Fibroblast of lung (primary cell): ENCODE measurements at regions not wholly inside any gene's neighbourhood (a gene's known extent, or its start where the extent isn't known, plus 50 kb on each side); places are given as distances from the start of the nearest gene placed in this dataset.

Experiments used
- EZH2 ChIP-seq: IDR thresholded peaks from 2 replicates; pipeline ENCODE4 v1.5.1; 2012; ENCODE audit warnings: low read length, control low read depth, mild to moderate bottlenecking; ENCODE audit errors: missing control alignments
- TF ChIP-seq, protein P1 (sequence below), 2 donors: IDR thresholded peaks in 1 of 2; conservative IDR thresholded peaks in 1 of 2; 1 replicate in 1 of 2; 2 replicates in 1 of 2; pipeline ENCODE4 v1.5.1; 2011 to 2012; ENCODE audit warnings: low read length in 2 of 2, control low read depth in 1 of 2, inconsistent platforms in 1 of 2, low read depth in 1 of 2, mild to moderate bottlenecking in 1 of 2

DNA sequence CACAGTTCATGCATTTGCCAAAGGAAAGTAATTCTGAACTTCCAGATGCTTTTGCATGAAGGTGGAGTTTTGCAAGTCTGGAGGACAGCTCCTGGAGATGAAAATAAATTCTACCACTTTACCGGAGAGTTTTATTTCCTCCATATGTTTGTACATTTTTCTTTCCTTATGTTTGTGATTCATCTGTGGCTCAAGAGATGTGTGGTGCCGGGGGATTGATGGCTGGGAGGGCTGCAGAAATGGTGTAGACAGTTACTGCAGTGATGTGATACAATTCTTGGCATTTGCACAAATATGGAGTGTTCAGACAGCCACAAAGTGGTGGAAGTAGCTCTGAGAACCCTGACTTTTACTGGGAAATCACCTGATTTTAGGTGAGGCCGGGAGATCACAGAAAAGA lies 58.5 kb upstream of the ASB17 start:
- TF ChIP-seq, protein P1, sequence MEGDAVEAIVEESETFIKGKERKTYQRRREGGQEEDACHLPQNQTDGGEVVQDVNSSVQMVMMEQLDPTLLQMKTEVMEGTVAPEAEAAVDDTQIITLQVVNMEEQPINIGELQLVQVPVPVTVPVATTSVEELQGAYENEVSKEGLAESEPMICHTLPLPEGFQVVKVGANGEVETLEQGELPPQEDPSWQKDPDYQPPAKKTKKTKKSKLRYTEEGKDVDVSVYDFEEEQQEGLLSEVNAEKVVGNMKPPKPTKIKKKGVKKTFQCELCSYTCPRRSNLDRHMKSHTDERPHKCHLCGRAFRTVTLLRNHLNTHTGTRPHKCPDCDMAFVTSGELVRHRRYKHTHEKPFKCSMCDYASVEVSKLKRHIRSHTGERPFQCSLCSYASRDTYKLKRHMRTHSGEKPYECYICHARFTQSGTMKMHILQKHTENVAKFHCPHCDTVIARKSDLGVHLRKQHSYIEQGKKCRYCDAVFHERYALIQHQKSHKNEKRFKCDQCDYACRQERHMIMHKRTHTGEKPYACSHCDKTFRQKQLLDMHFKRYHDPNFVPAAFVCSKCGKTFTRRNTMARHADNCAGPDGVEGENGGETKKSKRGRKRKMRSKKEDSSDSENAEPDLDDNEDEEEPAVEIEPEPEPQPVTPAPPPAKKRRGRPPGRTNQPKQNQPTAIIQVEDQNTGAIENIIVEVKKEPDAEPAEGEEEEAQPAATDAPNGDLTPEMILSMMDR (conservative IDR thresholded peaks at IDR 0.05 in 1 of 2, IDR thresholded peaks at IDR 0.05 in 1 of 2; ENCODE audit: low read depth in 1 of 2, low read length in 2 of 2), result no peak
- no peak for TF ChIP-seq EZH2
